Left lobe of liver (tissue), 2 donors: ENCODE measurements at regions not wholly inside any gene's neighbourhood (a gene's known extent, or its start where the extent isn't known, plus 50 kb on each side); places are given as distances from the start of the nearest gene placed in this dataset.

ENCODE experiments used
- ATAC-seq: fragments of 200-7000 bp; cut with Tn5 transposase; one replicate; pipeline ENCODE4 v1.9.1; 2020; ENCODE audit warnings: mild to moderate bottlenecking, moderate library complexity
- DNase-seq: peaks from one replicate; pipeline ENCODE4 v3.0.0-alpha.2; 2020; ENCODE audit warnings: low spot score
- donor health status: DM: no; HTN: no; CAD: no; lungs with moderate emphysema.
- donor health status: DM: no; HTN: yes; CAD: no.

DNA sequence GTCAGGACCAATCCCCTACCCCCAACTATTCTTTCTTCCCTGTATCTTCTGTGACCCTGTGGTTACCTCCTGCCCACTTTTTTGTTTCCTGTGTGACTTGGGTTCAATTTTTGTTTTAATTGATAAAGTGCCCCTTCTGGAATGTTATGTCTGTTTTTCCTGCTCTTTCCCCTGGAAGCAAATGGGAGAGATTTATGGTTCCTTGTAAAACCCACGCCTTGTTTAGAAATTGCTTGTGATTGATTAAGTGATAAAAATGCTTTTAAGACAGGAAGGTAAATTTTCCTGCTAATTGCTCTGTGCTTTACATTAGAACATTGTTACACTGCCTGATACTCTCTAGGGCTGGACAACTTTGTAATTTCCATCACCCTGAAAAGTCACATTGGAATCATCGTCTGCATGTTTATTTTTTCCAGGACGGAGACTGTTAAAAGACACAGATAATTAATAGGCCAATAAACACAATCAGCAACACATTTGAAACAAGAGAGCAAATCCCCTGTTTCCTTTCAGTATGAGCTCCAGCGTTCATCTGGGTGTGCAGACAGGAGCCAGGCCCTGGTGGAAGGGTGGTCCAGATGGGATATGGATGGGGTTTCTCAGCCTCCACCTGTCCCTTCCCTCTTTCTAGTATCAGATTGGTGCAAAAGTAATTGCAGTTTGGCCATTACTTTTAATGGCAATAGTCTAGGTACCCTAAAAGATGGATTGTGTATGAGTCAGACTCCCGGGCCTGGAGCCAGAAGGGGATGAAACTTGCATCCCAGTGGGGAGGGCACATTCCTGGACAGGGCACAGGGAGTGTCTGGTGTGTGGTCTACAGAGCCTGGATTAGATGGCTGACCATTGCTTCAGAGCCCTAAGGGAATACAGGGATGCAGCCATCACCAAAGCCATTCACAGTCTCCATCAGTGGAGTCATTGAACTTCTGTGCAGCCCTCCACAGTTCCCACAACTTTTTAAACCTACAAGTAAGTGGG lies 58.1 kb upstream of the AGBL1 start:
- DNase-seq (no peak), ATAC-seq (no peak)

DNA sequence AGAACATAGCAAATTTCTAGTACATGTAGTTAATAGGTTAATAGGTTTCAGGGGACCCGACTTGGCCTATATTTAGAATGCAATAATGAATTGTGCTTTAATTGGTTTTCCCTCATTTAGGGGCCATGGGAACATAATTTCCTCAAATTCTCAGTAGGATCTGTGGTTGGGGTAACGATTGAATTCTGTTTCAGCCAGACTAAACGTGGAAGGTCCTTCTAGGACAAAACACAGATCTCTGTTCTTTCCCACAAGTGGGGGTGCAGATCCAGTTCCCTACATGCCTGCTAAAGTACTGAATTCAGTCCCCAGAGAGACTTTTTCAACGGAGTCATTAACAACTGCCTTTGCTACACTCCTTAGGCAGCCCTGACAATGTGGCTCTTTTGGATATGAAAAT lies 50.7 kb upstream of the AGBL1 start:
- DNase-seq: no peak
- ATAC-seq: no peak
